HG03575 (cell line): ENCODE measurements at regions not wholly inside any gene's neighbourhood (a gene's known extent, or its start where the extent isn't known, plus 50 kb on each side); places are given as distances from the start of the nearest gene placed in this dataset.

Experiments used
- ATAC-seq: cut with Tn5 transposase; IDR thresholded peaks from one replicate; pipeline ENCODE4 v1.9.1; 2021; ENCODE audit not compliant: unreplicated experiment, insufficient number of reproducible peaks, low FRiP score; ENCODE audit errors: extremely low read depth

GRCh38 chr5:164361986-164362385 is 856.6 kb downstream of the MAT2B start:
- no peak for ATAC-seq

DNA sequence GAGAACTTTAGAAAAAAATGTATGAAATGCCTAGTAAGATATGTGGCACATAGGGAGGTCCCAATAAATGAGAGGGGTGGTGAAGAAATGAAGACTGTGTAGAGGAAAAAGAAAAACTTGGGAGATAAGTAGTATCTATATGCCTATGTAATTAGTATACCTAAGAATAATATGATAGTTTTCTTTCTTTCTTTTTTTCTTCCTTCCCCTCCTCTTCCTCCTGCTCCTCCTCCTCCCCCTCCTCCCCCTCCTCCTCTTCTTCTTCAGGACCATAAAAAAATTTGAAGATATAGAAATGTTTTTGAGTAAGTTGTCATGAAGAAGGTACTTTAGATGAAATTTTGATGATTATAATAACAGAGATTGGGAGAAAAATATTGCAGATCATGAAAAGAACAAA is 857.4 kb downstream of the MAT2B start:
- ATAC-seq: no peak

GRCh38 chr5:164364237-164365208 is 859.1 kb downstream of the MAT2B start:
- no peak for ATAC-seq

DNA sequence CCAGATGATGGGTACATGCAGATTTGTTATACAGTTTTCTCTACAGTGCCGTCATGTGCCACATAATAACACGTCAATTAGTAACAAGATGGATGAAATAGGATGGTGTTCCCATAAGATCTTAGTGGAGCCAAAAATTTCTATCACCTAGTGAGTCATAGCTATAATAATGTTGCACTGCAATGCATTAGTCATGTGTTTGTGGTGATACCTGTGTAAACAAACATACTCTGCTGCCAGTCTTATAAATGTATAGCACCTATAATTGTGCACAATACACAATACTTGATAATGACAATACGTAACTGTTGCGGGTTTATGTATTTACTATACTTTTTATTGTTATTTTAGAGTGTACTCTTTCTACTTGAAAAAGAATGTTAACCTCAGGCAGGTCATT is 865.4 kb downstream of the MAT2B start:
- ATAC-seq: no peak

GRCh38 chr5:164372892-164373291 is 867.5 kb downstream of the MAT2B start:
- ATAC-seq: no peak

GRCh38 chr5:164373876-164374275 is 868.5 kb downstream of the MAT2B start:
- ATAC-seq: no peak

- no peak for ATAC-seq
These were observed 869.6 kb downstream of the MAT2B start for GRCh38 chr5:164375051-164375450.

DNA sequence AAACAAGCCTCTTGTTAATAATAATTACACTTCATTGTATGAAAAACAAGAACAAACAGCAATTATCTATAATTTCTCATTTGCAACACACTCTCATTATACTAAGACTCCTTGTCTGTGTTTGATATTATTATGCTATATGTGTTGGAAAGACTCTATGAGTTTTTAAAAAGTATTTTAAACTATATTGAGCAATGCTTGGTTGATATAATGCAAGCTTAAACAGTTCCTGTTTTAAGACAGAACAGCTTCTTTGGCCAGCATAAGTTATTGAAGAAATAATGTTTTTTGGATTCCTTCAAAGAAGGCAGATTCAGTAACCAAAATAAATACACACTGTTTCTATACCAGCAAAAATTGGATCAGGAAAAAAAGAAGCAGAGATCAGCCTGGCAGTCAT is 871.4 kb downstream of the MAT2B start:
- no peak for ATAC-seq

GRCh38 chr5:164377746-164378145 is 872.3 kb downstream of the MAT2B start:
- ATAC-seq: no peak

GRCh38 chr5:164383662-164384061 is 878.2 kb downstream of the MAT2B start:
- no peak for ATAC-seq

- no peak for ATAC-seq
These were observed 887.1 kb downstream of the MAT2B start for GRCh38 chr5:164392531-164392930.

DNA sequence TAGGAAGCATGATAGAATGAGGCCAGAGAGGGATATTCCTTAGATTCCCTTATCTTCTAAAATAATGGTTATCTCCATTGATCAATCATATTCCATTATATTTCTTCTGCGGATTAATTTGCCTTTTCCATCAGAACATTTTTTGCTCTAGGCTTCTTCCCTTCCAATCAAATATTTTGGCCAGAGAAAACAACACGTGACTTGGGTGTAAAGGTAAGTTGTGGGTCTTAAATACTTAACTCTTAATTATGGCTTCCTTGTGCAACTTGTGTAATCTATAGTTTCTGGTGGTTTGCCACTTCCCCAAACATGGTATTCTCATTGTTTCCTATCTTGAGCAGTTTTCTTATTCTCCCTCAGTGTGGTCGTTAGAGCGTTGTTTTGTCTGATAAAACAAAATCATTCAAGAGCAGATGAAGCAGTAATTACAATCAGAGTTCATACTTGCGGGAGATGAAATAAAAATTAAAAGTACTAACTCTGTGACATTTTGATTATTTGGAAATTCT is 889.3 kb downstream of the MAT2B start:
- no peak for ATAC-seq

- ATAC-seq: no peak
These were observed 907.1 kb downstream of the MAT2B start for GRCh38 chr5:164412531-164412930.

GRCh38 chr5:164420161-164420560 is 914.7 kb downstream of the MAT2B start:
- ATAC-seq: no peak

GRCh38 chr5:164422400-164422799 is 917.0 kb downstream of the MAT2B start:
- no peak for ATAC-seq

DNA sequence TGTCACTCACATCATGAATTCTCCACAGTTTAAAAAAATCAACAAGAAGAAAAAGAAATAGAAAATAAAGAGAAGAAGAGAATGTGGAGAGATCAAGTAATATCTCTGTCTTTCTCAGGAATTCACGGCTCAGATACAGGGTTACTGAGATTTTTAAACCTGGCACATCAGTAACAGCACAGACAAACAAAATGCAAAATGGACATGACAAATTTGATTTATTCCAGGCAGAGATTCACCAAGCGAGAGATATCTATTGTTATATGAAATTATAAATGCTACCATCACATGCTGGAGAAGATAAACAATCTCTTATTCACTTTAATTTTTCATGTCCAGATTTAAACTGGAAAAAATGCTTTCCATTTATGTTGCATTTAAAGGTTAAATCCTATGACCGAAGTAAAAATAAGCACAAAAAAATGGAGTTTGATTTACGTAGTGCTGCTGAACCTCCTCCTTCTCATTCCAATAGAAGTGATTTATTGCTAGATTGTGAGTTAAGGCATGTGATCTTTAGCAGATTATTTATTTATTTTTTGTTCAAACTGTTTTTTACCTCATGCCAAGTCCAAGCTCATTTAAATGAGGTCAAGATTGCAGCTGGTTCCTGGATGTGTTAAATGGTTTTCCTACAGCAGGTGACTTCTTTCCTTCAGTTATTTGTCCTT is 926.4 kb downstream of the MAT2B start:
- ATAC-seq: no peak

- ATAC-seq: no peak
These were observed 927.9 kb downstream of the MAT2B start for GRCh38 chr5:164433106-164433870.

DNA sequence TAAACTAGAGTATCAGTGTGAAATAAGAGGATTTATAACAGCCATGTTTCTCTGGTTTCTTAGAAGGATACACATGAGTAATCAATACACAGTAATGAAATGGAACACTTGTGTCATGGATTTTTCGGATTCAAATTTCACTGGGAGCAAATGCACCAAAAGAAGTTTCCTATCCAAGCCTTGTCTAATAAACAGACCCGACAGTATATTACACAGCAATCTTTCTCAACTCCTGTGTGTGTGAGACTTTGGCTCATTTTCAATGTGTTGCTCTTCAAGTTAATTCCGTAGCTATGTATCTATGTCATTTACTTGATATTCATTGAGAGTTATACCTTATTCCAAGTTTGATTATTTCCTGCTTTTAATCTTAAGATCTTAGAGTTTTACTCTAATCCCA is 930.2 kb downstream of the MAT2B start:
- no peak for ATAC-seq

GRCh38 chr5:164439799-164440198 is 934.4 kb downstream of the MAT2B start:
- no peak for ATAC-seq
